ENCODE measurements at regions not wholly inside any gene's neighbourhood (a gene's known extent, or its start where the extent isn't known, plus 50 kb on each side); places are given as distances from the start of the nearest gene placed in this dataset.

GRCh38 chr2:53006980-53007379 lies 760.6 kb upstream of the CHAC2 start:
- ATAC-seq (no peak), DNase-seq (no peak)
- Histone ChIP-seq H3K9me3 (no peaks in the 10 kb centered on the region), H3K4me1 (no peaks in the 10 kb centered on the region), H3K36me3 (no peaks in the 10 kb centered on the region), H3K27me3 (ENCODE audit: low read depth) (no peaks in the 10 kb centered on the region), H3K27ac (no peak overlapping the region), H3K4me3 (no peak overlapping the region)
- TF ChIP-seq, protein P1, sequence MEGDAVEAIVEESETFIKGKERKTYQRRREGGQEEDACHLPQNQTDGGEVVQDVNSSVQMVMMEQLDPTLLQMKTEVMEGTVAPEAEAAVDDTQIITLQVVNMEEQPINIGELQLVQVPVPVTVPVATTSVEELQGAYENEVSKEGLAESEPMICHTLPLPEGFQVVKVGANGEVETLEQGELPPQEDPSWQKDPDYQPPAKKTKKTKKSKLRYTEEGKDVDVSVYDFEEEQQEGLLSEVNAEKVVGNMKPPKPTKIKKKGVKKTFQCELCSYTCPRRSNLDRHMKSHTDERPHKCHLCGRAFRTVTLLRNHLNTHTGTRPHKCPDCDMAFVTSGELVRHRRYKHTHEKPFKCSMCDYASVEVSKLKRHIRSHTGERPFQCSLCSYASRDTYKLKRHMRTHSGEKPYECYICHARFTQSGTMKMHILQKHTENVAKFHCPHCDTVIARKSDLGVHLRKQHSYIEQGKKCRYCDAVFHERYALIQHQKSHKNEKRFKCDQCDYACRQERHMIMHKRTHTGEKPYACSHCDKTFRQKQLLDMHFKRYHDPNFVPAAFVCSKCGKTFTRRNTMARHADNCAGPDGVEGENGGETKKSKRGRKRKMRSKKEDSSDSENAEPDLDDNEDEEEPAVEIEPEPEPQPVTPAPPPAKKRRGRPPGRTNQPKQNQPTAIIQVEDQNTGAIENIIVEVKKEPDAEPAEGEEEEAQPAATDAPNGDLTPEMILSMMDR (IDR thresholded peaks at IDR 0.05): no peak
- intact Hi-C loops (cut with DNase I): no loop called here

DNA sequence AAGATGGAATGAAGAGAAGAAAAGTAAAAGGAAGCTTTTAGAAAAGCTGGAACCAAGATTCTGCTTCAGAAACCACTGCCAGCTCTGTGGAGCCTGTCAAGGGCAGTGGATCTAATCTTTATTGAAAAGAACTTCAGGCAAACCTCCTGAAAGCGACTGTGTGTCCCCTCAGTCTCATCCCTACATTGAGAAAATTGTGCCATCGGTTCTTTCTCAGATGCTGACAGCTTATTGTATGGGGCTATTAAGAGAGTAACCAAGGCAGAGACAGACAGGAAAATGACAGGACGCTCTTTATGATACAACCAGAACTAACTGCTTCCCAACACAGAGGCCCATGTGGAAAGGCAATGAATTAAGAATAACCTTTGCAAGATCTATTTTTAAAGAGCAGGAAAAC lies 763.2 kb upstream of the CHAC2 start:
- no peaks in the 10 kb centered on the region for H3K9me3 ChIP-seq
- H3K4me3 ChIP-seq: no peak overlapping the region
- intact Hi-C loops (cut with DNase I): no loop called here
- H3K4me1 ChIP-seq: no peaks in the 10 kb centered on the region
- DNase-seq (no peak), ATAC-seq (no peak)
- TF ChIP-seq, protein P1 (IDR thresholded peaks at IDR 0.05): no peak
- H3K36me3 ChIP-seq: no peaks in the 10 kb centered on the region
- H3K27me3 ChIP-seq (ENCODE audit: low read depth): no peaks in the 10 kb centered on the region
- no peak overlapping the region for H3K27ac ChIP-seq

DNA sequence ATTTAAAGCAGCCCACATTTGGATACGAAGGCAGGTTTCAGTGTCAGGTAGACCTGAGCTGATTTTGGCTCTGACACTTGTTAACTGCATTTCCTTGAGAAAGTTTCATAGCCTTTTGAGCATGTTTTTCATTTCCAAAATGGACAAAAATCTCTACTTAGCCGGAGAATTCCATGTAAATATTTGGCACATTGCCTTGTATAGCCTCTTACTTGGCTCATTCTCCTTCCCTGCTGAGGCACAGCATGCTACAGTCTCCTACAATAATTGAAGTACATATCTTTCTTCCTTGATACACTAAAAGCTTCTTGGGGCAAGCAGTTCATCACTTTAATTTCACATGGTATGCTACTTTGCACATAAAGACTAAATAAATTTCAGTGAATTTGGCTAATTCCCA lies 772.2 kb upstream of the CHAC2 start:
- H3K9me3 ChIP-seq: no peaks in the 10 kb centered on the region
- ATAC-seq (no peak), DNase-seq (no peak)
- H3K4me1 ChIP-seq: no peaks in the 10 kb centered on the region
- intact Hi-C loops (cut with DNase I): no loop called here
- H3K36me3 ChIP-seq: no peaks in the 10 kb centered on the region
- TF ChIP-seq, protein P1 (IDR thresholded peaks at IDR 0.05): no peak
- H3K27me3 ChIP-seq (ENCODE audit: low read depth): no peaks in the 10 kb centered on the region
- no peak overlapping the region for H3K27ac ChIP-seq
- H3K4me3 ChIP-seq: no peak overlapping the region

DNA sequence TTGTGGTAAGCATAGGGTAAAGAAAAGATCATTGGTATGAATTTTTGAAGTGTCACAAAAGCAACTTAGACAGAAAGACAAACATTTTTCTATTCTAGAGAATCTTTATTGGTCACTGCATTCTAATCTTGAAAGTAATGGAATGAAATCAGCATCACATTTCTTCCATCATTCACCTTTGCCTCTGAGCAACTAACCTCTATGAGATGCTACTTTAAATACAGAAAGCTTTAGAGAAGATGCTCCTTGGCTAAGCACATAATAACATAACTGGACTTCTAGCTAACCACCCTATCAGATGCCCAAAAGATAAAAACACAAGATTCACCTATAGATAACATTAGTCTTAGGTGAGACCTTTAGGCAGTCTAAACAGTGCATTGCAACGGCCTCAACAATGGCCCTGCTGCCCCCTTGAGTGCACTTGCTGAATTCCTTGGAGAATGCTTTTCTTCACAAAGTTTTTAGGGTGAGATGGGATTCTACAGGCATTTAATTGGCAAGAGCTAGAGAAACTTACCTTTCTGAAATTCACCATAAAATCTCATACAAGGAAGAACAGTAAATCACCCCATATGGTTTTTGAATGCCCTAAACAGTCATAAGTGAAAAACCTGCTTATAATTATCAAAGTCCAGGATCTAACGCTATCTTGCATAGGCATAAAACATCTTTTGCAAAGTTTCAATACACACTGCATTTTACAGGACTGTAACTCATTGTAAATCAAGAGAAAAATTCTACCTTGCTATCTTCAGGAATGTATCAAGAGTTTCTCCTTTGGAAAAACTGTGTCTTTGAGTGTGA lies 791.3 kb upstream of the CHAC2 start:
- ATAC-seq: no peak
- H3K36me3 ChIP-seq: no peaks in the 10 kb centered on the region
- no peaks in the 10 kb centered on the region for H3K27me3 ChIP-seq (ENCODE audit: low read depth)
- TF ChIP-seq, protein P1 (IDR thresholded peaks at IDR 0.05): peak; percentile 10
- intact Hi-C loops (cut with DNase I): no loop called here
- H3K4me1 ChIP-seq: no peaks in the 10 kb centered on the region
- H3K9me3 ChIP-seq: no peaks in the 10 kb centered on the region
- no peak overlapping the region for H3K27ac ChIP-seq
- no peak overlapping the region for H3K4me3 ChIP-seq
- no peak for DNase-seq

GRCh38 chr2:52974127-52974526 lies 793.5 kb upstream of the CHAC2 start:
- Histone ChIP-seq H3K9me3 (no peaks in the 10 kb centered on the region), H3K27me3 (ENCODE audit: low read depth) (no peaks in the 10 kb centered on the region), H3K27ac (no peak overlapping the region), H3K36me3 (no peaks in the 10 kb centered on the region), H3K4me3 (no peak overlapping the region), H3K4me1 (no peaks in the 10 kb centered on the region)
- TF ChIP-seq, protein P1 (IDR thresholded peaks at IDR 0.05): no peak
- intact Hi-C loops (cut with DNase I): no loop called here
- ATAC-seq (no peak), DNase-seq (no peak)
